Mucosa of descending colon (tissue), 3 donors: ENCODE measurements at regions not wholly inside any gene's neighbourhood (a gene's known extent, or its start where the extent isn't known, plus 50 kb on each side); places are given as distances from the start of the nearest gene placed in this dataset.

Experiments
- ATAC-seq: fragments of 200-7000 bp; cut with Tn5 transposase; one replicate; pipeline ENCODE4 v1.9.1; 2020; ENCODE audit warnings: mild to moderate bottlenecking, moderate library complexity
- DNase-seq, 3 donors: peaks; one replicate each; pipeline ENCODE4 v3.0.0-alpha.2; 2020
- H3K36me3 ChIP-seq: fragments of 200-600 bp; one replicate; pipeline ENCODE4 v1.8.0; 2021; ENCODE audit warnings: low read depth, mild to moderate bottlenecking
- H3K4me1 ChIP-seq: fragments of 200-600 bp; one replicate; pipeline ENCODE4 v1.8.0; 2021; ENCODE audit warnings: low read depth, mild to moderate bottlenecking
- H3K4me3 ChIP-seq: fragments of 200-600 bp; one replicate; pipeline ENCODE4 v1.8.0; 2021; ENCODE audit warnings: mild to moderate bottlenecking
- H3K9me3 ChIP-seq: fragments of 200-600 bp; one replicate; pipeline ENCODE4 v1.8.0; 2021; ENCODE audit warnings: mild to moderate bottlenecking
- CTCF ChIP-seq: fragments of 200-600 bp; IDR thresholded peaks from one replicate; pipeline ENCODE4 v1.8.0; 2022; ENCODE audit warnings: antibody characterized with exemption, mild to moderate bottlenecking
- intact Hi-C, 2 donors: fragments of 100-400 bp; cut with DNase I in 1 of 2; cut with micrococcal nuclease in 1 of 2; formaldehyde crosslinking; loops; one replicate each; pipeline versions ENCODE4 v1.11.0 to v1.11.1; 2022; cut with DNase I, micrococcal nuclease
- donor health status: DM: no; HTN: no; CAD: no; lungs with moderate emphysema.
- donor health status: DM: no; HTN: no; CAD: no.
- donor health status: DM: no; HTN: yes; CAD: no.

- H3K36me3 ChIP-seq: no peaks in the 10 kb centered on the region
- no peaks in the 10 kb centered on the region for H3K4me1 ChIP-seq
- no peaks in the 10 kb centered on the region for H3K9me3 ChIP-seq
- intact Hi-C loops: no loop called here
- H3K4me3 ChIP-seq: no peak overlapping the region
- ATAC-seq (no peak), DNase-seq (no peak)
- TF ChIP-seq CTCF: no peak
These were observed 152.1 kb upstream of the CCDC150 start for GRCh38 chr2:196487417-196487816.

DNA sequence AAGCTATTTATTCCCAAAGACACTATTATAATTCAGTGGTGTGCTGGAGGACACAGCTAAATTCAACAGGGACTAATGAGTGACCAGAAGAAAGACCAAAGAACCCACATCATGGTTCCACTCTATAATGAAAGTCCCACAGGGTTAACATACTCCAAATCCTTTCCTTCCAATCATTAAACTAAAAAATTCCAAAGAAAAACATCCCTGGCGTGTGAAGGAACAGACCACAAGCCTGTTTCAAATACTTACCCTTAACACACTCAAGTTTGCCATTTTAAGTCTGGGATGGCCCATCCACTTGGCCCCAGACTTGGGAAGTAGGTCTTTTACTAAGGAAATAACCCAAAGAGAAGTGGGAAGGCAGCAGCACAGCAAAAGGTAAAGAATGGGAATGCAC lies 150.1 kb upstream of the CCDC150 start:
- intact Hi-C loops: no loop called here
- no peak for TF ChIP-seq CTCF
- DNase-seq: no peak
- Histone ChIP-seq H3K9me3 (no peaks in the 10 kb centered on the region), H3K4me1 (no peaks in the 10 kb centered on the region), H3K36me3 (no peaks in the 10 kb centered on the region), H3K4me3 (no peak overlapping the region)
- no peak for ATAC-seq

DNA sequence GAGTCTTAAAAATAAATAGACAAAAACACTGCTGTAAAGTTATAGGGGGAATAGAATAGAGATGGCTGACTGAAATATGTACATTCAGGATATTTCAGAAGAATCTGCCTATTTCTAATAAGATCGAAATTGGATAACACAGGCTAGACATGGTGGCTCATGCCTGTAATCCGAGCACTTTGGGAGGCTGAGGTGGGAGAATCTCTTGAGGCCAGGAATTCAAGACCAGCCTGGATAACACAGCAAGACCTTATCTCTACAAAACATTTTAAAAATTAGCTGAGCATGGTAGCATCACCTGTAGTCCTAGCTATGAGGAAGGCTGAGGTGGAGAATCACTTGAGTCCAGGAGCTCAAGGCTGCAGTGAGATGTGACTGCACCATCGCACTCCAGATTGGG lies 146.6 kb upstream of the CCDC150 start:
- DNase-seq: no peak
- no peaks in the 10 kb centered on the region for H3K36me3 ChIP-seq
- no peak for ATAC-seq
- H3K4me3 ChIP-seq: no peak overlapping the region
- no peak for TF ChIP-seq CTCF
- intact Hi-C loops: no loop called here
- no peaks in the 10 kb centered on the region for H3K4me1 ChIP-seq
- H3K9me3 ChIP-seq: no peaks in the 10 kb centered on the region

GRCh38 chr2:196498962-196499361 lies 140.6 kb upstream of the CCDC150 start:
- H3K4me1 ChIP-seq: no peaks in the 10 kb centered on the region
- DNase-seq (no peak), ATAC-seq (no peak)
- H3K36me3 ChIP-seq: no peaks in the 10 kb centered on the region
- TF ChIP-seq CTCF: no peak
- H3K4me3 ChIP-seq: no peak overlapping the region
- intact Hi-C loops: no loop called here
- H3K9me3 ChIP-seq: peaks cover 12% of the 10 kb centered on the region

GRCh38 chr2:196499686-196500085 lies 139.8 kb upstream of the CCDC150 start:
- intact Hi-C loops: no loop called here
- ATAC-seq (no peak), DNase-seq (no peak)
- no peak for TF ChIP-seq CTCF
- no peaks in the 10 kb centered on the region for H3K36me3 ChIP-seq
- peaks cover 12% of the 10 kb centered on the region for H3K9me3 ChIP-seq
- H3K4me1 ChIP-seq: no peaks in the 10 kb centered on the region
- no peak overlapping the region for H3K4me3 ChIP-seq

DNA sequence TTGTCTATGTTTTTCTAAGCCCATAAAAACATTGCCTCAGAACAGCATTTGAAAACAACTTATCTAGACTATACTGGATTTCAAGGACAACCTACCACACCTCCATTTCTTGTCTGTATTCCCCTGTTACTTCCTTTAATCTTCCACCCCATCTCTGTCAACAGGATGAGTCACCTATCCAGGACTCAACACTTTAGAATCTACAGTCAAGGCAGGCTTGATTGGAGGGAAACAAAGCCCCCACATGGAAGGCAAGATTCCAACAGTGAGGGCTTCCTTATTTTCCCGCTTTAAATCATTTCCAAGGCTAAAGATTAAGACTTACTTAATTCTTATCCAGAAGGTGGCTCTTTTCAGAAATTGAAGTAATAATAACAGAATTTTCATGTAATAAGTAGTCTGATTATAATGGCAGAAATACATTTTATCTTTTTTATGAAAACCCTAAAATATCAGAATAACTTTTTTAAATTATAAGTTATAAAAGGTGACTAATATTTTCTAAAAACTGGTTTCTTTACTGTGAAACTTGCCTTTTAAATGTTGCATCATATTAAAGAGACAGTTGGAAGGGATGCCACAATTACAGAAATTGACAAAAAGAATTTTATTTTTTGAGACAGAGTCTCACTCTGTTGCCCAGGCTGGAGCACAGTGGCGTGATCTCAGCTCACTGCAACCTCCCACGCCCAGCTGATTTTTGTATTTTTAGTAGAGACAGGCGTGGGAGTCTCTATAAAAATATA lies 138.7 kb upstream of the CCDC150 start:
- Histone ChIP-seq H3K9me3 (peaks cover 12% of the 10 kb centered on the region), H3K4me1 (no peaks in the 10 kb centered on the region), H3K4me3 (no peak overlapping the region), H3K36me3 (no peaks in the 10 kb centered on the region)
- ATAC-seq (no peak), DNase-seq (no peak)
- TF ChIP-seq CTCF: no peak
- intact Hi-C loops: no loop called here
